ENCODE measurements at regions not wholly inside any gene's neighbourhood (a gene's known extent, or its start where the extent isn't known, plus 50 kb on each side); places are given as distances from the start of the nearest gene placed in this dataset.

DNA sequence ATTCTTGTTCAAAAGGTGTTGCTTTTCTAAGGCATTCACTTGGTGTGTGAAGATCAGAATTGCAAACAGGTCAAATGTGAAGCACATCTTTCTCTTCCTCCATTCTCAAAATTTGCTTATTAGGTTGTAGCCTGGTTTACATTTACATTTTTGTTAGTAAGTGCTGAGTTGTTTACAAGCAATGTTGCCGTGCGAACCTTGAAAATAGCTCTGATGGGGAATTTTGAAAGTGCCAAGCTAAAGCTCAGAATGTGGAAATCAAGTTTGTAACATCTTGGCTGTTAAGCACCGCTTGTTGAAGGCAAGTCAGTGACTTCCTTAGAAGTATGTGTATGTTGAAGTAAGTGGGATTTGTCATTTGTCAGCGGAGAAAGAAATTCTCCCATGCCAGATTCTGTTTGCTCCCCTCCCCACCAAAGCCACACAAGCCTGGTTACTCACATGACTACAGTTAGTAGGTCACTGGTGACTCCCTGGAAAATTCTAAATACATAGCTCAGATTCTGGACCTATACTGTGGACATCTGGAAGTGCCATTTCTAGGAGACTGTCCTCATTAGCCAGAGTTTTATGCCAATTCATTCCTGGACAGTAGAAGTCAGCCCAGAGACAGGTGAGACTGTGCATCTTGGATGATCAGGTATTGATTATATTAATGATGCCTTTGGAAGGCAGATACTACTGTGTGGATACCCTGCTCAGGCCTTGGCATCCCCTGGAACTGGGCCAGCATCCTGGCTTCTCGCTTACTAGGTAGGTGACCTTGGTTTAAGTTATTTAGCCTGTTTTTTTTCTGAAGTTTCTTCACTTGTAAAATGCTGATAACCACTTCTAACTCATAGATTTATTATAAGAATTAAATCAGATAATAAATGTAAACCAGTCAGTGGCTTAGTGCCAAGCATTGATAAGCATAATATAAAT is 390.6 kb upstream of the SEMA6D start:
- no peaks in the 10 kb centered on the region for H3K4me1 ChIP-seq (ENCODE audit: insufficient read depth, low read length)
- H3K4me3 ChIP-seq (ENCODE audit: low read length): no peak overlapping the region
- Mint-ChIP-seq H3K27me3 (no peaks in the 10 kb centered on the region), H3K4me3 (no peak overlapping the region), H3K4me1 (no peaks in the 10 kb centered on the region), H3K27ac (no peak overlapping the region), H3K36me3 (no peaks in the 10 kb centered on the region), H3K9me3 (peaks cover 0 to 9% (median 0%) of the 10 kb centered on the region in 5 donors)
- ChIA-PET POLR2A (no interaction called here), CTCF (no interaction called here)
- H3K36me3 ChIP-seq (ENCODE audit: insufficient read depth, low read length): no peaks in the 10 kb centered on the region
- no peak overlapping the region for H3K27ac ChIP-seq (ENCODE audit: low read depth, low read length)
- H3K9me3 ChIP-seq (ENCODE audit: low read length): no peaks in the 10 kb centered on the region
- no peaks in the 10 kb centered on the region for H3K27me3 ChIP-seq (ENCODE audit: insufficient read depth, low read length, poor library complexity, severe bottlenecking)
- no peak for DNase-seq

- H3K27ac Mint-ChIP-seq: no peak overlapping the region
- H3K36me3 ChIP-seq (ENCODE audit: insufficient read depth, low read length): no peaks in the 10 kb centered on the region
- no peaks in the 10 kb centered on the region for H3K27me3 ChIP-seq (ENCODE audit: insufficient read depth, low read length, poor library complexity, severe bottlenecking)
- H3K9me3 Mint-ChIP-seq: peaks cover 0 to 8% (median 4%) of the 10 kb centered on the region in 5 donors
- H3K4me1 ChIP-seq (ENCODE audit: insufficient read depth, low read length): no peaks in the 10 kb centered on the region
- no peaks in the 10 kb centered on the region for H3K27me3 Mint-ChIP-seq
- ChIA-PET CTCF (no interaction called here), POLR2A (no interaction called here)
- no peak overlapping the region for H3K4me3 Mint-ChIP-seq
- DNase-seq: no peak
- no peak overlapping the region for H3K4me3 ChIP-seq (ENCODE audit: low read length)
- H3K4me1 Mint-ChIP-seq: no peaks in the 10 kb centered on the region
- no peak overlapping the region for H3K27ac ChIP-seq (ENCODE audit: low read depth, low read length)
- H3K36me3 Mint-ChIP-seq: no peaks in the 10 kb centered on the region
- no peaks in the 10 kb centered on the region for H3K9me3 ChIP-seq (ENCODE audit: low read length)
Measured at GRCh38 chr15:47331829-47332393, 385.4 kb upstream of the SEMA6D start.

- Mint-ChIP-seq H3K27ac (no peak overlapping the region), H3K36me3 (no peaks in the 10 kb centered on the region), H3K4me1 (no peaks in the 10 kb centered on the region), H3K4me3 (no peak overlapping the region), H3K9me3 (peaks cover 0 to 8% (median 4%) of the 10 kb centered on the region in 5 donors), H3K27me3 (no peaks in the 10 kb centered on the region)
- H3K9me3 ChIP-seq (ENCODE audit: low read length): no peaks in the 10 kb centered on the region
- no peak overlapping the region for H3K4me3 ChIP-seq (ENCODE audit: low read length)
- POLR2A ChIA-PET: no interaction called here
- DNase-seq: no peak
- no peak overlapping the region for H3K27ac ChIP-seq (ENCODE audit: low read depth, low read length)
- no peaks in the 10 kb centered on the region for H3K36me3 ChIP-seq (ENCODE audit: insufficient read depth, low read length)
- H3K27me3 ChIP-seq (ENCODE audit: insufficient read depth, low read length, poor library complexity, severe bottlenecking): no peaks in the 10 kb centered on the region
- H3K4me1 ChIP-seq (ENCODE audit: insufficient read depth, low read length): no peaks in the 10 kb centered on the region
- CTCF ChIA-PET: no interaction called here
Measured at GRCh38 chr15:47332481-47332880, 384.8 kb upstream of the SEMA6D start.

DNA sequence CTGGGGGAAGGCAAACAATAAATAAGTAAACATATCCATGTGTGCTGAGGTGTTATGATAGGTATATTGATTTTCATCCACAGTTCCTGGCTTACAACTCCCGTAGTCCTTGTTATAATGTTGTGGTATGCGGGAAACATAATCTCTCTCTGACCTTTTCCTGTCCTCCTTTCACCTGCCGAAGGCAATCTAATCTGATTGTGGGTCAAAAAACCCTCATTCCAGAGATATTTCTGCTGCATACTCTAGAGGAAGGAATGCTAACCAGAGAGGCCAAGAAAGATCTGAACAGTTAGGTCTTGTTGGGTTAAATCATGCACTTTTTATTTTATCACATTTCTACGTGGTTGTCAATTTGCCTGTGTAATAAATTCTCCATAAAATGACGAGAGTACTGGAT is 383.6 kb upstream of the SEMA6D start:
- Histone ChIP-seq H3K36me3 (ENCODE audit: insufficient read depth, low read length) (no peaks in the 10 kb centered on the region), H3K27ac (ENCODE audit: low read depth, low read length) (no peak overlapping the region), H3K27me3 (ENCODE audit: insufficient read depth, low read length, poor library complexity, severe bottlenecking) (no peaks in the 10 kb centered on the region), H3K9me3 (ENCODE audit: low read length) (no peaks in the 10 kb centered on the region), H3K4me3 (ENCODE audit: low read length) (no peak overlapping the region), H3K4me1 (ENCODE audit: insufficient read depth, low read length) (no peaks in the 10 kb centered on the region)
- Mint-ChIP-seq H3K27ac (no peak overlapping the region), H3K4me1 (no peaks in the 10 kb centered on the region), H3K36me3 (no peaks in the 10 kb centered on the region), H3K27me3 (no peaks in the 10 kb centered on the region), H3K4me3 (no peak overlapping the region), H3K9me3 (peaks cover 0 to 8% (median 4%) of the 10 kb centered on the region in 5 donors)
- no peak for DNase-seq
- ChIA-PET CTCF (no interaction called here), POLR2A (no interaction called here)

GRCh38 chr15:47334805-47335535 is 382.3 kb upstream of the SEMA6D start:
- Histone ChIP-seq H3K4me1 (ENCODE audit: insufficient read depth, low read length) (no peaks in the 10 kb centered on the region), H3K36me3 (ENCODE audit: insufficient read depth, low read length) (no peaks in the 10 kb centered on the region), H3K27me3 (ENCODE audit: insufficient read depth, low read length, poor library complexity, severe bottlenecking) (no peaks in the 10 kb centered on the region), H3K27ac (ENCODE audit: low read depth, low read length) (no peak overlapping the region), H3K4me3 (ENCODE audit: low read length) (no peak overlapping the region), H3K9me3 (ENCODE audit: low read length) (no peaks in the 10 kb centered on the region)
- Mint-ChIP-seq H3K9me3 (peaks cover 1 to 8% (median 5%) of the 10 kb centered on the region in 5 donors), H3K4me1 (no peaks in the 10 kb centered on the region), H3K36me3 (no peaks in the 10 kb centered on the region), H3K27ac (no peak overlapping the region), H3K4me3 (no peak overlapping the region), H3K27me3 (no peaks in the 10 kb centered on the region)
- DNase-seq: no peak
- CTCF ChIA-PET: no interaction called here
- POLR2A ChIA-PET: interaction anchor here (0.8 kb wide), 1 partner anchor 34 kb away, joined by 3 read pairs; no protein-coding TSS in a partner anchor

- CTCF ChIA-PET: no interaction called here
Measured at GRCh38 chr15:47337106-47337505, 380.2 kb upstream of the SEMA6D start.

GRCh38 chr15:47337836-47338235 is 379.5 kb upstream of the SEMA6D start:
- POLR2A ChIA-PET: no interaction called here

More at GRCh38 chr15:47337106-47337505, 380.2 kb upstream of the SEMA6D start:
- H3K27ac Mint-ChIP-seq: no peak overlapping the region
- DNase-seq: no peak
- H3K4me3 Mint-ChIP-seq: no peak overlapping the region
- no peaks in the 10 kb centered on the region for H3K9me3 ChIP-seq (ENCODE audit: low read length)
- peaks cover 0 to 8% (median 5%) of the 10 kb centered on the region in 5 donors for H3K9me3 Mint-ChIP-seq
- no peaks in the 10 kb centered on the region for H3K4me1 ChIP-seq (ENCODE audit: insufficient read depth, low read length)
- H3K27me3 Mint-ChIP-seq: no peaks in the 10 kb centered on the region
- POLR2A ChIA-PET: no interaction called here
- H3K4me3 ChIP-seq (ENCODE audit: low read length): no peak overlapping the region
- no peaks in the 10 kb centered on the region for H3K36me3 ChIP-seq (ENCODE audit: insufficient read depth, low read length)
- H3K27me3 ChIP-seq (ENCODE audit: insufficient read depth, low read length, poor library complexity, severe bottlenecking): no peaks in the 10 kb centered on the region
- no peaks in the 10 kb centered on the region for H3K4me1 Mint-ChIP-seq
- H3K36me3 Mint-ChIP-seq: no peaks in the 10 kb centered on the region
- H3K27ac ChIP-seq (ENCODE audit: low read depth, low read length): no peak overlapping the region

GRCh38 chr15:47338771-47339170 is 378.5 kb upstream of the SEMA6D start:
- H3K4me1 Mint-ChIP-seq: no peaks in the 10 kb centered on the region
- Histone ChIP-seq H3K4me1 (ENCODE audit: insufficient read depth, low read length) (no peaks in the 10 kb centered on the region), H3K4me3 (ENCODE audit: low read length) (no peak overlapping the region), H3K27ac (ENCODE audit: low read depth, low read length) (no peak overlapping the region), H3K9me3 (ENCODE audit: low read length) (no peaks in the 10 kb centered on the region), H3K36me3 (ENCODE audit: insufficient read depth, low read length) (no peaks in the 10 kb centered on the region), H3K27me3 (ENCODE audit: insufficient read depth, low read length, poor library complexity, severe bottlenecking) (no peaks in the 10 kb centered on the region)
- H3K4me3 Mint-ChIP-seq: no peak overlapping the region
- no peaks in the 10 kb centered on the region for H3K27me3 Mint-ChIP-seq
- H3K9me3 Mint-ChIP-seq: peaks cover 0 to 8% (median 5%) of the 10 kb centered on the region in 5 donors
- H3K36me3 Mint-ChIP-seq: no peaks in the 10 kb centered on the region
- DNase-seq: no peak
- no peak overlapping the region for H3K27ac Mint-ChIP-seq
- CTCF ChIA-PET: no interaction called here
- POLR2A ChIA-PET: no interaction called here

More at GRCh38 chr15:47337836-47338235, 379.5 kb upstream of the SEMA6D start:
- H3K4me1 Mint-ChIP-seq: no peaks in the 10 kb centered on the region
- peaks cover 0 to 8% (median 5%) of the 10 kb centered on the region in 5 donors for H3K9me3 Mint-ChIP-seq
- Histone ChIP-seq H3K4me1 (ENCODE audit: insufficient read depth, low read length) (no peaks in the 10 kb centered on the region), H3K9me3 (ENCODE audit: low read length) (no peaks in the 10 kb centered on the region), H3K4me3 (ENCODE audit: low read length) (no peak overlapping the region), H3K27me3 (ENCODE audit: insufficient read depth, low read length, poor library complexity, severe bottlenecking) (no peaks in the 10 kb centered on the region), H3K27ac (ENCODE audit: low read depth, low read length) (no peak overlapping the region), H3K36me3 (ENCODE audit: insufficient read depth, low read length) (no peaks in the 10 kb centered on the region)
- no peak overlapping the region for H3K27ac Mint-ChIP-seq
- no peak overlapping the region for H3K4me3 Mint-ChIP-seq
- no peaks in the 10 kb centered on the region for H3K36me3 Mint-ChIP-seq
- no peak for DNase-seq
- CTCF ChIA-PET: no interaction called here
- no peaks in the 10 kb centered on the region for H3K27me3 Mint-ChIP-seq

Measured in CD8-positive, alpha-beta memory T cell (primary cell).